PC-3 (cell line): ENCODE measurements at regions not wholly inside any gene's neighbourhood (a gene's known extent, or its start where the extent isn't known, plus 50 kb on each side); places are given as distances from the start of the nearest gene placed in this dataset.
"Not testable (repeated sequence)": the region's sequence is repeated elsewhere in the genome, so short reads cannot be mapped to it uniquely, and the experiment has no call there.

ENCODE experiments used
- EZH2 ChIP-seq: fragments of 300-600 bp; sonication (generic); IDR thresholded peaks from one replicate; pipeline ENCODE4 v1.6.1; 2017; ENCODE audit warnings: antibody characterized with exemption, mild to moderate bottlenecking, low read length; ENCODE audit not compliant: unreplicated experiment
- EZH2phosphoT487 ChIP-seq: fragments of 300-600 bp; sonication (generic); IDR thresholded peaks from 2 replicates; pipeline ENCODE4 v1.6.1; 2018; ENCODE audit warnings: mild to moderate bottlenecking, antibody characterized with exemption, low read length, borderline replicate concordance
- TF ChIP-seq, protein P1 (sequence below): fragments of 300-600 bp; sonication (generic); conservative IDR thresholded peaks from 2 replicates; pipeline ENCODE4 v1.5.1; 2017; ENCODE audit warnings: antibody characterized with exemption, low read depth, mild to moderate bottlenecking, low read length

DNA sequence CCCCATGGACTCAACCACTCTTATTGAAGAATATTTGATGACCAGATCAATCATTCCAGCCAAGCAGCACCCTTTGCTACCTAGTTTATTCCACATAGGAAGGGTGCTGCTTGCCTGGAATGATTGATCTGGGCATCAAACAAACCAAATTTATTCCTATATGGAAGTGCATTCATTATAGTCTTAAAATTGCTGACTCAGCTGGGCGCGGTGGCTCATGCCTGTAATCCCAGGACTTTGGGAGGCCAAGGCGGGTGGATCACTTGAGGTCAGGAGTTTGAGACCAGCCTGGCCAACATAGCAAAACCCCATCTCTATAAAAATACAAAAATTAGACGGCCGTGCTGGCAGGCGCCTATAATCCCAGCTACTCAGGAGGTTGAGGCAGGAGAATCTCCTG lies 489.6 kb upstream of the API5 start:
- TF ChIP-seq, protein P1, sequence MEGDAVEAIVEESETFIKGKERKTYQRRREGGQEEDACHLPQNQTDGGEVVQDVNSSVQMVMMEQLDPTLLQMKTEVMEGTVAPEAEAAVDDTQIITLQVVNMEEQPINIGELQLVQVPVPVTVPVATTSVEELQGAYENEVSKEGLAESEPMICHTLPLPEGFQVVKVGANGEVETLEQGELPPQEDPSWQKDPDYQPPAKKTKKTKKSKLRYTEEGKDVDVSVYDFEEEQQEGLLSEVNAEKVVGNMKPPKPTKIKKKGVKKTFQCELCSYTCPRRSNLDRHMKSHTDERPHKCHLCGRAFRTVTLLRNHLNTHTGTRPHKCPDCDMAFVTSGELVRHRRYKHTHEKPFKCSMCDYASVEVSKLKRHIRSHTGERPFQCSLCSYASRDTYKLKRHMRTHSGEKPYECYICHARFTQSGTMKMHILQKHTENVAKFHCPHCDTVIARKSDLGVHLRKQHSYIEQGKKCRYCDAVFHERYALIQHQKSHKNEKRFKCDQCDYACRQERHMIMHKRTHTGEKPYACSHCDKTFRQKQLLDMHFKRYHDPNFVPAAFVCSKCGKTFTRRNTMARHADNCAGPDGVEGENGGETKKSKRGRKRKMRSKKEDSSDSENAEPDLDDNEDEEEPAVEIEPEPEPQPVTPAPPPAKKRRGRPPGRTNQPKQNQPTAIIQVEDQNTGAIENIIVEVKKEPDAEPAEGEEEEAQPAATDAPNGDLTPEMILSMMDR: not testable (repeated sequence)
- TF ChIP-seq EZH2, EZH2phosphoT487: not testable (repeated sequence)
